ENCODE measurements at regions not wholly inside any gene's neighbourhood (a gene's known extent, or its start where the extent isn't known, plus 50 kb on each side); places are given as distances from the start of the nearest gene placed in this dataset.

DNA sequence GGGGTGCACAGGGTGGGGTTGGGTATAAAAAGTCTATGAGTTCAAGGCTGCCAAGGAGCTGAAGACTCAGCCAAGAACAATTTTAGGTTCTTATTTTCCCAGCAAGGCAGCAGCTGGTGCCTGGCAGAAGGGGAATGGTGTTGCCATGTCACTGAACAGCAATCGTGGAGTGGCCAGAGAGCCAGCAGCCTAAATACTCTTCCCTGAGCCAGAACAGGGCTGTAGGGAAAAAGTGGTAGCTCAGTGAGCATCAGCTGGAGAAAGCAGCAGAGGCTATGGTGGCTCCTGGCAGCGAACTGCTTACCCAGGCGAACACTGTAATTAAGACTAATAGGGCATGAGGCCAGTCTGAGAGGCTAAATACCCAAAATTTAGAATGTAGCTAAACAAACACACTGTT lies 334.9 kb downstream of the RMST start:
- TF ChIP-seq, protein P1, sequence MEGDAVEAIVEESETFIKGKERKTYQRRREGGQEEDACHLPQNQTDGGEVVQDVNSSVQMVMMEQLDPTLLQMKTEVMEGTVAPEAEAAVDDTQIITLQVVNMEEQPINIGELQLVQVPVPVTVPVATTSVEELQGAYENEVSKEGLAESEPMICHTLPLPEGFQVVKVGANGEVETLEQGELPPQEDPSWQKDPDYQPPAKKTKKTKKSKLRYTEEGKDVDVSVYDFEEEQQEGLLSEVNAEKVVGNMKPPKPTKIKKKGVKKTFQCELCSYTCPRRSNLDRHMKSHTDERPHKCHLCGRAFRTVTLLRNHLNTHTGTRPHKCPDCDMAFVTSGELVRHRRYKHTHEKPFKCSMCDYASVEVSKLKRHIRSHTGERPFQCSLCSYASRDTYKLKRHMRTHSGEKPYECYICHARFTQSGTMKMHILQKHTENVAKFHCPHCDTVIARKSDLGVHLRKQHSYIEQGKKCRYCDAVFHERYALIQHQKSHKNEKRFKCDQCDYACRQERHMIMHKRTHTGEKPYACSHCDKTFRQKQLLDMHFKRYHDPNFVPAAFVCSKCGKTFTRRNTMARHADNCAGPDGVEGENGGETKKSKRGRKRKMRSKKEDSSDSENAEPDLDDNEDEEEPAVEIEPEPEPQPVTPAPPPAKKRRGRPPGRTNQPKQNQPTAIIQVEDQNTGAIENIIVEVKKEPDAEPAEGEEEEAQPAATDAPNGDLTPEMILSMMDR (IDR thresholded peaks at IDR 0.05), result no peak
- TF ChIP-seq POLR2A (IDR thresholded peaks at IDR 0.05), result no peak
- no peak for TF ChIP-seq POLR2AphosphoS5 (IDR thresholded peaks at IDR 0.05)
- no peak for TF ChIP-seq EP300 (IDR thresholded peaks at IDR 0.05)

Data from stomach (tissue), 4 donors.